SU-DHL-6 (cell line): ENCODE measurements at regions not wholly inside any gene's neighbourhood (a gene's known extent, or its start where the extent isn't known, plus 50 kb on each side); places are given as distances from the start of the nearest gene placed in this dataset.

Source experiments
- CTCF ChIP-seq: fragments of 200-600 bp; sonication (generic); IDR thresholded peaks from one replicate; pipeline ENCODE4 v1.5.1; 2017; ENCODE audit warnings: antibody characterized with exemption, mild to moderate bottlenecking, low read length, moderate library complexity; ENCODE audit not compliant: insufficient read depth, poor library complexity, severe bottlenecking
- EZH2phosphoT487 ChIP-seq: fragments of 200-600 bp; sonication (generic), shearing (Covaris generic); conservative IDR thresholded peaks from 2 replicates; pipeline ENCODE4 v1.6.1; 2018; ENCODE audit warnings: mild to moderate bottlenecking, antibody characterized with exemption, low read length, moderate library complexity, mixed read lengths

DNA sequence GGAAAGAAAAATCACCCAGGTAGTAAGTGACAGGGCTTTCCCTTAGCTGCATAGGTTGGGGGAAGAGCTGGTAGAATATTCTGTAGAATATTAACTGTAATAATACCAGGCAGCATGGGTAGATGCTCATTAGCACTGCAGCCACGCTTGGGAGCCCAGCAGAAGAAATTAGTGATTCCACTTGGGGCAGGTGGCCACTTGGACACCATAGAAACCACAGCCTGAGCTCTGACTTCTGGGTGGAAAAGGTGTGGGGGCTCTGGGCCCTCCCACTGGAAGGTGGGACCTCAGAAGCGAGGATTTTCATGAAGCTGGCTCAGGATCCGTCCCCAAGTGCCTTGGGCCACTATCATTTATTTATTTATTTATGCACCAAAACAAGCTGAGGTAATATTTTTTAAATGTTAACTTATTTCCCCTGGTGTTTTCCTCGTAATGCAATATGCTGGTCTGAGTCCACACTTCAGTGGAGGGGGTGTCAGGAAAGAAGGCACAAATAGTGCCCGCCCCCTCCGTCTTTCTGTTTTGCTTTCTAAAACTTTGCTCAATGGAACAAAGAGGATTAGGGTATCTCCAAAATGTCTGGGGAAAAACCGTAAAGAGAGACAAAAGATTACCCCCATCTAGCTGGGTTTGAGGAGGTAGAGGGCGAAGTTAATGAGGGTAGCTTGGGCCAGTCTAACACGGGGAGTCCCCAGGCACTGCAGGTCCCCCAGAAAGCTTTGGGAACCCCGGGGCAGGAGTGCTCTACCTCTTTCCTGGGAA, 75.2 kb upstream of the GADD45A start:
- TF ChIP-seq CTCF (no peak), EZH2phosphoT487 (no peak)
